ES-I3 (cell line): ENCODE measurements at regions not wholly inside any gene's neighbourhood (a gene's known extent, or its start where the extent isn't known, plus 50 kb on each side); places are given as distances from the start of the nearest gene placed in this dataset.

ENCODE experiments used
- H3K36me3 ChIP-seq: 2 replicates; pipeline ENCODE4 v1.6.1; 2013; ENCODE audit warnings: mild to moderate bottlenecking, low read length, control low read depth, moderate library complexity; ENCODE audit not compliant: insufficient read depth
- H3K4me1 ChIP-seq: 2 replicates; pipeline ENCODE4 v1.6.1; 2013; ENCODE audit warnings: mild to moderate bottlenecking, control low read depth, low read length; ENCODE audit not compliant: insufficient read depth
- H3K9ac ChIP-seq: 2 replicates; pipeline ENCODE4 v1.6.1; 2013; ENCODE audit warnings: low read depth, mild to moderate bottlenecking, low read length, moderate library complexity
- H3K9me3 ChIP-seq: 2 replicates; pipeline ENCODE4 v1.6.1; 2013; ENCODE audit warnings: mild to moderate bottlenecking, low read length, moderate library complexity; ENCODE audit not compliant: control insufficient read depth, insufficient read depth

DNA sequence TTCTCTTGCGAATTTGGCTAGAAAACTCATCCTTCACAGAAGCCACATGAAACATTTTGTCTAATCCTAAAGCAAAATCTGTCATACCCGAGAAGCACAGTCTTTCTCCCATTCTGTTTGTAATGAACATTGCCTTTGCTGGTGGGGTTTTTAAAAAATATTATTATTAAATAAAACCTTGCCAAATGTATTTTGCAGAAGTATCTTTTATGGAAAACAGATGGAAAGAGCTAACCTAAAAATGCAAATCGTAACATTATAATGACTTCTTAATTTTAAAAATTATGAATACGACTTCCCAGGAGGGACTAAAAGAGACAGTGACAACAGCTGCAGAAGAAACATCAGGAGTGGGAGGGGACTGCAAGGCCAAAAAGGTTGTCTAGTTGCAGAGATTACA, 246.3 kb upstream of the TAS2R1 start:
- Histone ChIP-seq H3K9me3 (no peaks in the 10 kb centered on the region), H3K9ac (no peak overlapping the region), H3K36me3 (no peaks in the 10 kb centered on the region), H3K4me1 (0 out of 2 replicates have a peak, but pooled peaks cover 4% of the 10 kb centered on the region)

DNA sequence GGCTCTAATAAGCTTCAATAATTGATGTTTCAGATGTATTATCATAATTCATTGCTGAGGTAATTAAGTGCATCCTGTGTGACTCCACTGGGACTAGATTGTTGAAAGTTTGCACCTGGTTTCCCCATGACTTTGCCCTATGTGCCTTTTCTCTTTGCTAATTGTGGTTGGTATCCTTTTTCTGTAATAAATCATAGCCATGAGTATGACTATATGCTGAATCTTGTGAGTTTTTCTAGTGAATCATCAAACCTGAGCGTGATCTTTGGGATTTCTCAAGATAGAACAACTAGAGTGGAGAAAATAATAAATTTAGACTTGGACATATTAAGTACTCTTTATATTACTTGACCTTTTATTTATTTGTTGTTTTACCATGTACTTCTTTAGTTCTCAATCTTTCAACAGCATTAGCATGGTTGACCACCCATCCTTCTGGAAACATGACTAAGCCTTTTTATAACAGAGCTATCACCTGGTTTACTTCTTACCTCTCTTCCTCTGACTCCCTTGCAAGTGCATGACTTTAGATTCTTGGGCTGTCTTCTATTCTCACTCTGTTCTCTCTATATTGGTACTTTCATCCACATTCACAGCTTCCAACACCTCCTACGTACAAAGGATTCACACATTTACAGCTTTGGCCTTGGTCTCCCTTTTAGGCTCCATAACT, 239.6 kb upstream of the TAS2R1 start:
- H3K9me3 ChIP-seq = peaks cover 7% of the 10 kb centered on the region
- H3K4me1 ChIP-seq = no peaks in the 10 kb centered on the region
- H3K36me3 ChIP-seq = no peaks in the 10 kb centered on the region
- no peak overlapping the region for H3K9ac ChIP-seq

DNA sequence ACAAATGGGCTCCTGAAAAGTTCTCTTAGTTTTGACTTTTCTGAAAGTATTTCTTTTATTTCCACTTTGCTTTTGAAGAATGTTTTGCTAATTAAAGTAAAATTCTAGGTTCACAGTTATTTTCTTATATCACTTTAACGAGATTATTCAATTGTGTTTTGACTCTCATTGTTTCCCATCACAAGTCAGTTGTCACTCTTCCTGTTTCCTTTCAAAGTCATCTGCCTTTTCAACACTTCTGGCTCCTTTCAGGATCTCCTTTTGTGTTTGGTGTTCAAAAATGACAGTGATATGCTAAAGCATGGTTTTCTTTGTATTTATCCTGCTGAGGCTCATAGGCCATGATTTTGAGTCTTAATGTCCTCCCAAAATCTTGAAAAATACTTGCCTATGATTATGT, 235.4 kb upstream of the TAS2R1 start:
- H3K9ac ChIP-seq = no peak overlapping the region
- no peaks in the 10 kb centered on the region for H3K4me1 ChIP-seq
- peaks cover 9% of the 10 kb centered on the region for H3K9me3 ChIP-seq
- no peaks in the 10 kb centered on the region for H3K36me3 ChIP-seq

DNA sequence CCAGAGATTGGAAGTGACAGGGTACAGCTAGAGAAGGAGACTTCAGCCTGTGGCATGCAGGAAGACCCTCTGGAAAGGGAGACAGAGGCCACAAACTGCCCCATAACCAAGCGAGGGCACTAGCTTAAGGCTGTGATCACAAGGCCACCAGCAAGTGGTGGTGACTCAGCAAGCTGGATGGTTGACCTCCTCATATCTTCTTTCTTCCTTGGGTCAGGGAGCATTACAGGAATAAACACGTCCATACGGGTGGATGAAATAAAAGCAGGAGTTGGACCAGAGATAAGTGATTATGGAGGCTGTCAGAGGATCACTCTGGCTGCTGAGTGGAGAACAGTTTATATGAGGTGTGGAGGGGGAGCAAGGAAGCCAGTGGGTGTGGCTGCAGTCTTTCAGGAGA, 234.6 kb upstream of the TAS2R1 start:
- Histone ChIP-seq H3K36me3 (no peaks in the 10 kb centered on the region), H3K4me1 (no peaks in the 10 kb centered on the region), H3K9ac (no peak overlapping the region), H3K9me3 (peaks cover 9% of the 10 kb centered on the region)

GRCh38 chr5:9863486-9863885, 233.3 kb upstream of the TAS2R1 start:
- H3K9ac ChIP-seq = no peak overlapping the region
- H3K36me3 ChIP-seq = no peaks in the 10 kb centered on the region
- H3K9me3 ChIP-seq = peaks cover 9% of the 10 kb centered on the region
- H3K4me1 ChIP-seq = no peaks in the 10 kb centered on the region

GRCh38 chr5:9861666-9862256, 231.6 kb upstream of the TAS2R1 start:
- H3K4me1 ChIP-seq = no peaks in the 10 kb centered on the region
- peaks cover 6% of the 10 kb centered on the region; the same call in 1 of the 2 replicates for H3K9me3 ChIP-seq
- no peak overlapping the region for H3K9ac ChIP-seq
- no peaks in the 10 kb centered on the region for H3K36me3 ChIP-seq

DNA sequence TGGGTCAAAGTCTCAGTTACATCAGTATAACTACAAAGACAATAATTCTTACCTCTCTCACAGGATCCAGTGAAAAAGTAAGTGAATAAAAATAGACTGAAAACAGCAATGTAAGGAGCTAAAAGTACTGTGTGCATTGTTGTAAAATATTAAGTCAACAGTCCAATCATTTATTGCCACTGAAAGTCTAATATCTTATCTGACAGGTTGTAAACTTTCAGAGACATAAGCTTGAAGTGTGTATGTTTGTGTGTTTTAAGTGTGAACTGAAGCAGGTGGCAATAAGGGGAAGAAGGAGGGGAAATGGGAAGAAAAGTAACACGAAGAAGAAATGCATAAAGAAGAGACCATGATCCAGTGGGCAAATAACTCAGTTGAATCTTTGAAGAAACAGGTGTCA, 229.7 kb upstream of the TAS2R1 start:
- Histone ChIP-seq H3K9ac (no peak overlapping the region), H3K36me3 (no peaks in the 10 kb centered on the region)

DNA sequence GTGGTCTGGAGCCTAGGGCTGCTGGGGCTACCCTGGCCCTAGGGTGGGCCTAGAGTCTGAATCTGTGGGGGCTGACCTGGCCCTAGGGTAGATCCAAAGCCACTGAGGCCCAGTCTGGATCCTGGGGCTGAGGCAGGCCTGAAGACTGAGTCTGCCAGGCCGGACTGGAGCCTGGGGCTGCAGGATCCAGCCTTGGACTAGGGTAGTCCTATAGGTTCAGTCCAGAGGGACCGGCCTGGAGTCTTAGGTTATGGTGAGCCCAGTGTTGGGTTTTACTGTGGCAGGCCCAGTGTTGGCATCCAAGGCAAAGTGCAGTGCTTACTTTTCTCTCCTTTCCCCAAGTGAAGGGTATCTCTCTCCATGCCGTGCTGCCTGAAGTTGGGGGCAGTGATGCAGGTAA, 227.9 kb upstream of the TAS2R1 start:
- no peaks in the 10 kb centered on the region for H3K4me1 ChIP-seq
- H3K36me3 ChIP-seq = no peaks in the 10 kb centered on the region
- H3K9me3 ChIP-seq = no peaks in the 10 kb centered on the region
- no peak overlapping the region for H3K9ac ChIP-seq

More for the DNA sequence above, 229.7 kb upstream of the TAS2R1 start:
- H3K4me1 ChIP-seq = no peaks in the 10 kb centered on the region
- H3K9me3 ChIP-seq = peaks cover 2% of the 10 kb centered on the region; the same call in 1 of the 2 replicates

GRCh38 chr5:9853309-9853708, 223.2 kb upstream of the TAS2R1 start:
- Histone ChIP-seq H3K4me1 (no peaks in the 10 kb centered on the region), H3K36me3 (no peaks in the 10 kb centered on the region), H3K9ac (no peak overlapping the region), H3K9me3 (no peaks in the 10 kb centered on the region)

DNA sequence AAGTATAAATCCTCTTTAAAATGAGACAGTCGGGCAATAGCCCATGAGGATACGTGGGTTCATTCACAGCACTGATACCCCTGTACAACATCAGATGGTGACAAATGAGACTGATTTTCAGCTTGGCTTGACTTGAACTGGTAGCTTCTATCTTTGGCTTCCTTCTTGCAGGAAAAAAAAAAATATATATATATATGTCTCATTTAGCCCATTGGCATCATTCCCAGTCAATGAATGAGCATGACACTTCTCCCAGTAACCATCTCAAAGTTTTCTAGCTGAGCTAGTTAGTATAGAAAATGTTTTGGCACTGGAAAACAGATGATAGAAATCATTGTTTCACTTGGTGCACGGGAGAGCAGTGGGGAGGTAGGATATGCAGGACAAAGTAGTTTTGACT, 222.5 kb upstream of the TAS2R1 start:
- Histone ChIP-seq H3K9me3 (no peaks in the 10 kb centered on the region; the same call in 1 of the 2 replicates), H3K4me1 (no peaks in the 10 kb centered on the region), H3K36me3 (no peaks in the 10 kb centered on the region)

DNA sequence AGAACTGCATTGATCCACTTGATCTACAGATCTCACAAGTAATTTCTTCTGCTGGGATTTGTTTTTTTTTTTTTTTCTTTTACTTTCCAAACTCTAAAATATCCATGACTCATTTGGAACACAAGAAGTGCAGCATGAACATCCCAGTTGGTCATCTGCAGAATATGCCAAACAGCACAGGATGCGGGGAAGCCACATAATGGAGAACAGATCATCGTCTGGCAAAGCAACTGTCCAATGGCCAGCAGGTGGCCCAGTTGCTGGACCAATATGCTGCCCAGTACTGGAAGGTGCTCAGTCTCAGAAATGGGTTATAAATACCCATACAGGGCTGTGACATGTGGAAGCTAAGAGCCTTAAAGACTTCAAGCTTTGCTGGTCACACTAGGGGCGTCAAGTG, 221.3 kb upstream of the TAS2R1 start:
- Histone ChIP-seq H3K9ac (no peak overlapping the region), H3K4me1 (no peaks in the 10 kb centered on the region), H3K36me3 (no peaks in the 10 kb centered on the region), H3K9me3 (no peaks in the 10 kb centered on the region; the same call in 1 of the 2 replicates)

More for the DNA sequence above, 222.5 kb upstream of the TAS2R1 start:
- H3K9ac ChIP-seq = no peak overlapping the region

DNA sequence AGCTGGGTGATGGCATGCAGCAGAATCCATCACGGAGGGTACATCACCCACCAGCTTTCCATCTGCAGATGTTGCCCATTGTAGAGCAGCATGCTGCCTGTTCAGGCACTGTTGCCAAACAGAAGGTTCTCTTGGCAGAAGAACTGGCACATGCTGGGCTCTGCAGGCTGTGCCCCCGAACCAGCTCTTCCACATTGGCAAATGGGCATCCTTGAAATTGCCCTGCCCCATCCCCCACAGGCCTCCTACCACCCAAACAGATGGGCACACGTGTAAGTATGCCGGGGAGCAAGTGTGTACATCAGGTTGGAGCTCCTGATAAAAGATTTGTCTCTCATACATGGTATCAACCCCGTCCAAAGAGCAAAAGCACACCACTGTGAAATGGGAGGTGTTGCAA, 220.3 kb upstream of the TAS2R1 start:
- H3K36me3 ChIP-seq = no peaks in the 10 kb centered on the region

GRCh38 chr5:9847631-9848030, 217.5 kb upstream of the TAS2R1 start:
- H3K9ac ChIP-seq = no peak overlapping the region
- H3K4me1 ChIP-seq = no peaks in the 10 kb centered on the region
- H3K9me3 ChIP-seq = no peaks in the 10 kb centered on the region; the same call in 1 of the 2 replicates
- no peaks in the 10 kb centered on the region for H3K36me3 ChIP-seq

More for the DNA sequence above, 220.3 kb upstream of the TAS2R1 start:
- H3K4me1 ChIP-seq = no peaks in the 10 kb centered on the region
- no peaks in the 10 kb centered on the region; the same call in 1 of the 2 replicates for H3K9me3 ChIP-seq
- no peak overlapping the region for H3K9ac ChIP-seq

GRCh38 chr5:9845185-9845584, 215.0 kb upstream of the TAS2R1 start:
- H3K4me1 ChIP-seq = no peaks in the 10 kb centered on the region
- H3K36me3 ChIP-seq = no peaks in the 10 kb centered on the region
- H3K9ac ChIP-seq = no peak overlapping the region
- no peaks in the 10 kb centered on the region; the same call in 1 of the 2 replicates for H3K9me3 ChIP-seq

DNA sequence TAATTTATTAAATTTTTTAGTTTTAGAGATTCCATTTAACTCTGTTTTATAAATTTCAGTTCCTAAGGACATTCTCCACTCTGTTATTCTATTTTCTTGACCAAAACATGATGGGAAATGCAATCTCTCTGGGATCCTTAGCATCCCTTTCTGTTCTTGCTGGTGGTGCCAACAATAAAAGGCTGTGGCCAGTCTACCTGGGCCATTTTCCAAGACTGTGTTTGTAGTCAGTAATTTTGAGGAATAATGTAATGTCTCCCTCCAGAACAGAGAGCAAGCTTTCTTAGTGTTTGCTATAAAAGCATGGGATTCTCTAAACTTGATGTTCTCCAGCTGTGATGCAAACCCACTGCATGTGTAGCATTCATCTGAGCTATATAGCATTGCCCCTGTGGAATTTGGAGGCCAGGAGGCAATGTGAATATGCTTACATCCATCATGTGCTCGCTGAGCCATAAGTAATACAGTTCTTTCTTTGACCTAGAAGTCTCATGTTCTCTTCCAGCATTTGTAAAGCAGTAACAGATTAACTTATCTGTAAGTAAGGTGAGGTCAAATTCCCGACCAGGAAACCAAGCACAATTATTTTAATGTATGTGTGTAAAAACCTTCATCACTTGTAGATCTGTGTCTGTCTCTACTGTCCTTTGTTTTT, 211.5 kb upstream of the TAS2R1 start:
- Histone ChIP-seq H3K9ac (no peak overlapping the region), H3K9me3 (no peaks in the 10 kb centered on the region), H3K4me1 (no peaks in the 10 kb centered on the region), H3K36me3 (no peaks in the 10 kb centered on the region)
